ENCODE measurements at regions not wholly inside any gene's neighbourhood (a gene's known extent, or its start where the extent isn't known, plus 50 kb on each side); places are given as distances from the start of the nearest gene placed in this dataset.

DNA sequence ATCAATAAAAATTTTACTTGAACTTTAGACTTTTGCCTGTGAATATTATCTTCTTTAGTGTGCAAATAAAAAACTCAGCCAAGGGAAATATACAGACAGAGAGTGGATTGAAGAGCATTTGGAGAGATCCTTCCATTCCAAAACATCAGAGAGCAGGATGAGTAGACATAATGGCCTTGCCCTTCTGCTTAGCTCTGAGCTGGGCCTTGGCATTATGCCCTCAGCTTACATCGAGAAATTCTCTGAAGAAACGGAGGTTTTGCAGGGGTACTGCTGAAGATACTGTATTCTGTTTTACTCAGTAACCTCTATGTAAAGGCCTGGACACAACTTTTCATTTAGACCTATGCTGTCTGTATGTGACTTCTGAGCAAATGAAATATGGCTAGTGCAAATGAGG is 317.4 kb downstream of the STIM2 start:
- no peaks in the 10 kb centered on the region for H3K27me3 ChIP-seq
- H3K36me3 ChIP-seq = no peaks in the 10 kb centered on the region
- WGBS, 4 donors = 43 to 71% (median 52%) methylated on average over 2 of the region's 2 CpGs
- no peak overlapping the region for H3K4me3 ChIP-seq
- intact Hi-C loops (cut with DNase I) = no loop called here
- H3K27ac ChIP-seq = no peak overlapping the region
- H3K9me3 ChIP-seq = no peaks in the 10 kb centered on the region
- ATAC-seq (no peak), DNase-seq (no peak)
- H3K4me1 ChIP-seq = no peaks in the 10 kb centered on the region
- no peak for TF ChIP-seq POLR2A (IDR thresholded peaks at IDR 0.05)
- TF ChIP-seq, protein P1, sequence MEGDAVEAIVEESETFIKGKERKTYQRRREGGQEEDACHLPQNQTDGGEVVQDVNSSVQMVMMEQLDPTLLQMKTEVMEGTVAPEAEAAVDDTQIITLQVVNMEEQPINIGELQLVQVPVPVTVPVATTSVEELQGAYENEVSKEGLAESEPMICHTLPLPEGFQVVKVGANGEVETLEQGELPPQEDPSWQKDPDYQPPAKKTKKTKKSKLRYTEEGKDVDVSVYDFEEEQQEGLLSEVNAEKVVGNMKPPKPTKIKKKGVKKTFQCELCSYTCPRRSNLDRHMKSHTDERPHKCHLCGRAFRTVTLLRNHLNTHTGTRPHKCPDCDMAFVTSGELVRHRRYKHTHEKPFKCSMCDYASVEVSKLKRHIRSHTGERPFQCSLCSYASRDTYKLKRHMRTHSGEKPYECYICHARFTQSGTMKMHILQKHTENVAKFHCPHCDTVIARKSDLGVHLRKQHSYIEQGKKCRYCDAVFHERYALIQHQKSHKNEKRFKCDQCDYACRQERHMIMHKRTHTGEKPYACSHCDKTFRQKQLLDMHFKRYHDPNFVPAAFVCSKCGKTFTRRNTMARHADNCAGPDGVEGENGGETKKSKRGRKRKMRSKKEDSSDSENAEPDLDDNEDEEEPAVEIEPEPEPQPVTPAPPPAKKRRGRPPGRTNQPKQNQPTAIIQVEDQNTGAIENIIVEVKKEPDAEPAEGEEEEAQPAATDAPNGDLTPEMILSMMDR (IDR thresholded peaks at IDR 0.05) = no peak

DNA sequence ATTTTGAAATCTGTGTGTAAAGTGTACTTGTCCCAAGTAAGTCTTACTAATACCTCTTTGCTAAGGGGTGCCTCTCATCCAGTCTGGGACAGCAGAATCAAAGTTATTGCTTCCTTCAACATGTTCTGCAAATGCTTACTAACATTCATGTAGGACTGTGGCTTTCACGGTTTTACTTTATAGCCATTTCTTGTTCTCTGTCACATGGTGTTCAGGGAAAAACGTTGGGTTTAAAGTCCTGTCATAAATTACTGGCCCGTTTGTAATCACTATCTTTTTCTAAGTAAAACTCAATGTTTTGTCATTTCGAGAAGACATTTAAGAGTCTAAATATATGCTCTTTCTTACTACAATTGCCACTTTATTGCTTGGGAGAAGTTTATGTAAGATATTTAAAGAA is 321.1 kb downstream of the STIM2 start:
- Histone ChIP-seq H3K36me3 (no peaks in the 10 kb centered on the region), H3K4me3 (no peak overlapping the region), H3K27me3 (no peaks in the 10 kb centered on the region), H3K4me1 (no peaks in the 10 kb centered on the region), H3K27ac (no peak overlapping the region), H3K9me3 (no peaks in the 10 kb centered on the region)
- WGBS, 4 donors = 55 to 61% (median 58%) methylated on average over 4 of the region's 4 CpGs
- ATAC-seq (no peak), DNase-seq (no peak)
- intact Hi-C loops (cut with DNase I) = no loop called here
- TF ChIP-seq, protein P1 (IDR thresholded peaks at IDR 0.05) = no peak
- TF ChIP-seq POLR2A (IDR thresholded peaks at IDR 0.05) = no peak

DNA sequence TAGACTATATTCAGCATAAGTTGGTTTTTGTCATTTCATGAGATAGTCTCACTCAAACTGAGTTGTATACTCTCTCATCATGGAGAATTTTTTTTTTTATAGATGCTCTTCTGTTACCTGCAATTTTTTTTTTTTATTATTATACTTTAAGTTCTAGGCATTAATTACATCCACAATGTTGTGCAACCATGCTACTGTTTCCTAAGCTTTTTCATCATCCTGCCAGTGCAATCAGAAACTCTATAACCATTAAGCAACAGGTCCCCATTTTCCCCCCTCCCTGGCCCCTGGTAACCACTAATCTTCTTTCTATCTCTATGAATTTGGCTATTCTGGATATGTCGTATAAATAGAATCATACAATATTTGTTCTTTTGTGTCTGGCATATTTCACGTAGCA is 321.6 kb downstream of the STIM2 start:
- DNase-seq = no peak
- Histone ChIP-seq H3K27ac (no peak overlapping the region), H3K4me1 (no peaks in the 10 kb centered on the region), H3K36me3 (no peaks in the 10 kb centered on the region), H3K9me3 (no peaks in the 10 kb centered on the region), H3K27me3 (no peaks in the 10 kb centered on the region), H3K4me3 (no peak overlapping the region)
- ATAC-seq = no peak
- 94 to 95% (median 95%) methylated on average over 2 of the region's 2 CpGs for WGBS, 4 donors
- TF ChIP-seq POLR2A (IDR thresholded peaks at IDR 0.05) = no peak
- TF ChIP-seq, protein P1 (IDR thresholded peaks at IDR 0.05) = no peak
- intact Hi-C loops (cut with DNase I) = no loop called here

DNA sequence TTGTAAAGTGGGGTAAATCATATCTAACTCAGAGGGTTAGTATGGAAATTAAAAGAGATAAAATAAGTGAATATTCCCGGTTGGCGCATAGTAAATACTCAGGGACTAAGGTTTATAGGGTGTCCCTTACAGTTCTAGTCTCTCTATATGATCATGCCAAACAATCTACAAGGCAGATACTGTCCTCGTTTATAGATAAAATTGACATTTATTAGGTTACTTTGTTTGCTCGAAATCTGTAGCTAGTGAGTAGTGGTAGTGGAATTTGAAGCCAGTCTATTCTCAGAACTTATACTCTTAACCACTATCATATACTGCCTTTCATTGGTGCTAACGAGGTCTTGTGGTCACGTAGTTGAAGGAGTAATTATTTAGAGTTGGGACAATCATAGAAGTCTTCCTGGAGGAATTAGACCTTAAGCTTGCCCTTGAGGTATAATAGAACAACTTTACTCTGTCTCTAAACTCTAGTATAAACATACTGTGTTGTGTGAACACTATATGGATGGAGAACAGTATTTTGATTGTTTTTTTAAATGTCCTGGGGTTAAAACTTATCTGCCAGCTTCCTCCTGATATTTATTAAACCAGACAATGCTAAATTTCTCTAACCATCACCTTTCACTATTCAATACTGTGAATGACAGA is 324.0 kb downstream of the STIM2 start:
- Histone ChIP-seq H3K4me3 (no peak overlapping the region), H3K4me1 (no peaks in the 10 kb centered on the region), H3K27me3 (no peaks in the 10 kb centered on the region), H3K27ac (no peak overlapping the region), H3K36me3 (no peaks in the 10 kb centered on the region), H3K9me3 (no peaks in the 10 kb centered on the region)
- no peak for DNase-seq
- TF ChIP-seq POLR2A (IDR thresholded peaks at IDR 0.05) = no peak
- TF ChIP-seq, protein P1 (IDR thresholded peaks at IDR 0.05) = no peak
- no peak for ATAC-seq
- intact Hi-C loops (cut with DNase I) = no loop called here
- WGBS, 4 donors = 59 to 72% (median 62%) methylated on average over 6 of the region's 6 CpGs

All from heart left ventricle (tissue), 16 donors.